B cell (primary cell): ENCODE measurements at regions not wholly inside any gene's neighbourhood (a gene's known extent, or its start where the extent isn't known, plus 50 kb on each side); places are given as distances from the start of the nearest gene placed in this dataset.
A peak's percentile ranks its signal among the peaks of the same experiment; 100 is the strongest.

Experiments used
- ATAC-seq: fragments of 200-7000 bp; cut with Tn5 transposase; one replicate; pipeline ENCODE4 v1.10.0; 2021; ENCODE audit warnings: low read depth, mild to moderate bottlenecking, moderate number of reproducible peaks, moderate library complexity
- CTCF ChIA-PET: fragments of 350-600 bp; sonication (Branson Sonifier 250); formaldehyde crosslinking; loops from one replicate; lab custom pipeline; 2021; ENCODE audit warnings: antibody characterized with exemption, inconsistent platforms; lab: Charles Lee
- POLR2A ChIA-PET: fragments of 350-600 bp; sonication (Branson Sonifier 250); formaldehyde crosslinking; loops from one replicate; lab custom pipeline; 2021; ENCODE audit warnings: antibody characterized with exemption; lab: Charles Lee
- DNase-seq: peaks from one replicate; pipeline ENCODE4 v3.0.0; 2013
- H2AFZ ChIP-seq: 2 replicates; pipeline ENCODE4 v1.6.1; 2012; ENCODE audit warnings: mild to moderate bottlenecking, low read depth, low read length; ENCODE audit not compliant: insufficient read depth, poor library complexity, severe bottlenecking
- H3K27ac ChIP-seq, 2 donors: 1 replicate in 1 of 2; 2 replicates in 1 of 2; pipeline ENCODE4 v1.5.1; 2012 to 2013; ENCODE audit warnings: low read length in 2 of 2, mild to moderate bottlenecking in 2 of 2, moderate library complexity in 1 of 2
- H3K27me3 ChIP-seq, 4 experiments: fragments of 200-600 bp in 1 of 4; sonication (generic) in 1 of 4; replicated peaks in 1 of 4; 1 replicate in 2 of 4; 2 replicates in 2 of 4; pipeline versions ENCODE4 v1.6.1 to v1.7.0; 2013 to 2016; ENCODE audit warnings: low read length in 3 of 4, mild to moderate bottlenecking in 2 of 4, mixed read lengths in 1 of 4, moderate library complexity in 1 of 4; ENCODE audit not compliant: insufficient read depth in 4 of 4, control insufficient read depth in 3 of 4; ENCODE audit errors: control extremely low read depth in 1 of 4
- H3K36me3 ChIP-seq, 2 experiments: replicated peaks in 1 of 2; 1 replicate in 1 of 2; 2 replicates in 1 of 2; pipeline versions ENCODE4 v1.6.1 to v1.7.1; 2013; ENCODE audit warnings: low read length in 1 of 2; ENCODE audit not compliant: insufficient read depth in 2 of 2, control insufficient read depth in 1 of 2; ENCODE audit errors: control extremely low read depth in 1 of 2, extremely low read depth in 1 of 2
- H3K4me1 ChIP-seq, 2 donors: fragments of 200-600 bp in 1 of 2; sonication (generic) in 1 of 2; 1 replicate in 1 of 2; 2 replicates in 1 of 2; pipeline versions ENCODE4 v1.5.1 to v1.6.1; 2013 to 2017; ENCODE audit warnings: low read length in 2 of 2; ENCODE audit not compliant: control insufficient read depth in 2 of 2, insufficient read depth in 2 of 2
- H3K4me2 ChIP-seq: replicated peaks from 2 replicates; pipeline ENCODE3; 2012; ENCODE audit warnings: mild to moderate bottlenecking, low read depth, low read length; ENCODE audit not compliant: poor library complexity, severe bottlenecking
- H3K4me3 ChIP-seq, 5 experiments: fragments of 200-600 bp in 1 of 5; sonication (generic) in 1 of 5; 1 replicate in 3 of 5; 2 replicates in 2 of 5; pipeline versions ENCODE4 v1.5.1 to v1.7.0; 2011 to 2016; ENCODE audit warnings: low read length in 4 of 5, mild to moderate bottlenecking in 4 of 5, low read depth in 2 of 5, control low read depth in 1 of 5, moderate library complexity in 1 of 5; ENCODE audit not compliant: insufficient read depth in 1 of 5; ENCODE audit errors: control extremely low read depth in 1 of 5, extremely low read depth in 1 of 5
- H3K79me2 ChIP-seq: fragments of 200-600 bp; sonication (generic); one replicate; pipeline ENCODE4 v1.6.0; 2016; ENCODE audit warnings: low read length; ENCODE audit not compliant: control insufficient read depth, insufficient read depth
- H3K9ac ChIP-seq: fragments of 200-600 bp; sonication (generic); 2 replicates; pipeline ENCODE4 v1.6.1; 2017; ENCODE audit warnings: mild to moderate bottlenecking, low read length, moderate library complexity
- H3K9me3 ChIP-seq, 3 donors: one replicate each; pipeline versions ENCODE4 v1.6.1 to v1.7.1; 2013; ENCODE audit warnings: low read length in 2 of 3; ENCODE audit not compliant: control insufficient read depth in 2 of 3, insufficient read depth in 1 of 3; ENCODE audit errors: control extremely low read depth in 1 of 3
- H4K20me1 ChIP-seq: 2 replicates; pipeline ENCODE4 v1.6.0; 2012; ENCODE audit warnings: mild to moderate bottlenecking, low read length; ENCODE audit not compliant: insufficient read depth, control insufficient read depth, poor library complexity, severe bottlenecking
- H3K27ac Mint-ChIP-seq: one replicate; pipeline ENCODE4 v1.8.0; 2021; ENCODE audit warnings: mixed read lengths
- H3K27me3 Mint-ChIP-seq: one replicate; pipeline ENCODE4 v1.8.0; 2021; ENCODE audit warnings: mixed read lengths
- H3K4me1 Mint-ChIP-seq: one replicate; pipeline ENCODE4 v1.8.0; 2021; ENCODE audit warnings: mixed read lengths
- H3K4me3 Mint-ChIP-seq: one replicate; pipeline ENCODE4 v1.8.0; 2021; ENCODE audit warnings: mixed read lengths
- H3K9me3 Mint-ChIP-seq: one replicate; pipeline ENCODE4 v1.8.0; 2022; ENCODE audit warnings: mixed read lengths; ENCODE audit not compliant: insufficient read depth
- EZH2 ChIP-seq: IDR thresholded peaks from 2 replicates; pipeline ENCODE4 v1.6.1; 2012; ENCODE audit warnings: borderline replicate concordance, low read depth, mild to moderate bottlenecking, moderate library complexity, low read length; ENCODE audit not compliant: insufficient read depth, poor library complexity, severe bottlenecking
- WGBS: methylation state at CpG from one replicate; pipeline ENCODE4 v1.1.5; 2013; ENCODE audit warnings: missing lambda C conversion rate; ENCODE audit not compliant: insufficient coverage; 5-methylcytosine and 5-hydroxymethylcytosine counted together
- intact Hi-C: fragments of 100-400 bp; cut with micrococcal nuclease; formaldehyde crosslinking; loops from one replicate; pipeline ENCODE4 v1.10.0; 2022
- TF ChIP-seq, protein P1 (sequence below): fragments of 200-600 bp; IDR thresholded peaks from one replicate; pipeline ENCODE4 v1.8.0; 2022; ENCODE audit warnings: antibody characterized with exemption, mild to moderate bottlenecking

DNA sequence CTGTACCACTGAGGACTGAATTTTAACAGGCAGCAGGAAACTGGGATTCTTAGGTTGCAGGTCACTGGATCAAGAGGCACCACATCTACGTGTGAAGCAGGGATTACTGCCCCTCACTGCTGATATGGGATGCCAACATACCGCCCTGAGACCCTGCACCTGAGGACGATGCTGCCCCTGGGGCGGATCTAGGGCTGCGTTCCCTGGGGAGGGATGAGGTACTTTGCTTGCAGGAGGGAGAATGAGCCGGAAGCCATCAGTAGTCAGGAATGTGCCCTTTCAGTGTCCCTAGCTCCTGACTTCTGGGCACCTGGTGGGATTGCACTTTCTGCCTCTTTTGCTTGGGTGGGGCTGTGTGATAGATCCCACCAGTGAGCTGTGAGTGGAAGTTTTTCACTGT, 122.8 kb downstream of the RPLP1 start:
- no peaks in the 10 kb centered on the region for H3K9me3 Mint-ChIP-seq
- H3K27ac Mint-ChIP-seq: no peak overlapping the region
- peaks cover 11% of the 10 kb centered on the region for H3K4me1 Mint-ChIP-seq
- no peak overlapping the region for H2AFZ ChIP-seq
- ATAC-seq (no peak), DNase-seq (no peak)
- ChIA-PET CTCF (interaction anchor here (0.6 to 4.6 kb wide), 20 partner anchors 12 to 1147 kb away, joined by 3 to 45 read pairs (median 3); no protein-coding TSS in a partner anchor), POLR2A (no interaction called here)
- TF ChIP-seq EZH2: no peak
- TF ChIP-seq, protein P1, sequence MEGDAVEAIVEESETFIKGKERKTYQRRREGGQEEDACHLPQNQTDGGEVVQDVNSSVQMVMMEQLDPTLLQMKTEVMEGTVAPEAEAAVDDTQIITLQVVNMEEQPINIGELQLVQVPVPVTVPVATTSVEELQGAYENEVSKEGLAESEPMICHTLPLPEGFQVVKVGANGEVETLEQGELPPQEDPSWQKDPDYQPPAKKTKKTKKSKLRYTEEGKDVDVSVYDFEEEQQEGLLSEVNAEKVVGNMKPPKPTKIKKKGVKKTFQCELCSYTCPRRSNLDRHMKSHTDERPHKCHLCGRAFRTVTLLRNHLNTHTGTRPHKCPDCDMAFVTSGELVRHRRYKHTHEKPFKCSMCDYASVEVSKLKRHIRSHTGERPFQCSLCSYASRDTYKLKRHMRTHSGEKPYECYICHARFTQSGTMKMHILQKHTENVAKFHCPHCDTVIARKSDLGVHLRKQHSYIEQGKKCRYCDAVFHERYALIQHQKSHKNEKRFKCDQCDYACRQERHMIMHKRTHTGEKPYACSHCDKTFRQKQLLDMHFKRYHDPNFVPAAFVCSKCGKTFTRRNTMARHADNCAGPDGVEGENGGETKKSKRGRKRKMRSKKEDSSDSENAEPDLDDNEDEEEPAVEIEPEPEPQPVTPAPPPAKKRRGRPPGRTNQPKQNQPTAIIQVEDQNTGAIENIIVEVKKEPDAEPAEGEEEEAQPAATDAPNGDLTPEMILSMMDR: no peak
- no peak overlapping the region for H3K4me3 ChIP-seq
- H3K9ac ChIP-seq: no peak overlapping the region
- H3K4me3 Mint-ChIP-seq: no peak overlapping the region
- peaks cover 0 to 10% (median 0%) of the 10 kb centered on the region in 4 experiments for H3K27me3 ChIP-seq
- no peaks in the 10 kb centered on the region for H3K9me3 ChIP-seq
- H3K79me2 ChIP-seq: no peaks in the 10 kb centered on the region
- H4K20me1 ChIP-seq: no peaks in the 10 kb centered on the region
- H3K27me3 Mint-ChIP-seq: peaks cover 21% of the 10 kb centered on the region
- intact Hi-C loops: loop anchor here (10.0 kb wide), 1 partner anchor 1149 kb away; no protein-coding TSS in a partner anchor
- no peak overlapping the region for H3K4me2 ChIP-seq
- WGBS: 99% methylated on average over 6 of the region's 6 CpGs
- peaks cover 5 to 8% of the 10 kb centered on the region in 2 donors for H3K4me1 ChIP-seq
- H3K27ac ChIP-seq: no peak overlapping the region
- no peaks in the 10 kb centered on the region for H3K36me3 ChIP-seq

DNA sequence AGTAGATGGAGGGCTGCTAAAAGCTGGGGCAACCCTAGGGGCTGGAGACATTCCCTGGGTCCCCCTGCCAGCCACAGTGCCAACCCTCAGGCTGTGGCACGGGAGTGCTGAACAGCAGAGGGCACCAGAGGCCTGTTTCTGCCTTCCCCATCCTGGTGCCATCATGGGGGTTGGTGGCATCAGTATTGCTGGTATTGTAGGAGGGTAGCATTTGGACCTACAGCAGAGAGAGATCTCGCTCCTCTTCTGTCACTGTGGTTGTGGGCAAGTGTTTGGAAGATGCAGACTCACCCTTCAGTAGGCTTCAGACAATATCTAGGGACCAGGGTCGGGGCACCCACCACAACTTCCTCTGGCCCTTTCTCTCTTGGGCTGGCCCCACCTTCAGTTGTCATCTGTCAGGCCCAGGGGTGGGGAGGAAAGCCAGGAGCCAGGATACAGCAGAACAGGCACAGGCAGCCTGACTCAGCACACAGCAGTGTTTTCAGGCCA, 123.5 kb downstream of the RPLP1 start:
- H3K4me3 ChIP-seq: no peak overlapping the region
- H3K79me2 ChIP-seq: no peaks in the 10 kb centered on the region
- peaks cover 0 to 10% (median under 1%) of the 10 kb centered on the region in 4 experiments for H3K27me3 ChIP-seq
- intact Hi-C loops: loop anchor here (1.0 to 10.0 kb wide), 6 partner anchors 496 to 1149 kb away; partner anchors contain the start of gene TLE3
- H3K4me1 Mint-ChIP-seq: peaks cover 11% of the 10 kb centered on the region
- no peaks in the 10 kb centered on the region for H3K9me3 Mint-ChIP-seq
- TF ChIP-seq, protein P1: peak; percentile 82
- TF ChIP-seq EZH2: no peak
- POLR2A ChIA-PET: interaction anchor here (0.9 kb wide), 1 partner anchor 519 kb away, joined by 4 read pairs; no protein-coding TSS in a partner anchor
- no peak overlapping the region for H3K27ac ChIP-seq
- no peaks in the 10 kb centered on the region for H3K9me3 ChIP-seq
- peak overlapping the region; percentile 24 for H3K4me2 ChIP-seq
- ATAC-seq (peak; percentile 83), DNase-seq (peak; percentile 74)
- peaks cover 5 to 8% of the 10 kb centered on the region in 2 donors for H3K4me1 ChIP-seq
- H2AFZ ChIP-seq: no peak overlapping the region
- WGBS: 0% methylated on average over 3 of the region's 3 CpGs
- H3K36me3 ChIP-seq: no peaks in the 10 kb centered on the region
- H3K4me3 Mint-ChIP-seq: no peak overlapping the region
- H3K27ac Mint-ChIP-seq: no peak overlapping the region
- no peaks in the 10 kb centered on the region for H4K20me1 ChIP-seq
- CTCF ChIA-PET: interaction anchor here (0.8 to 4.6 kb wide), 21 partner anchors 11 to 1146 kb away, joined by 3 to 45 read pairs (median 4); partner anchors contain the start of gene TLE3
- no peak overlapping the region for H3K9ac ChIP-seq
- peaks cover 18% of the 10 kb centered on the region for H3K27me3 Mint-ChIP-seq
